ENCODE measurements at regions not wholly inside any gene's neighbourhood (a gene's known extent, or its start where the extent isn't known, plus 50 kb on each side); places are given as distances from the start of the nearest gene placed in this dataset.

DNA sequence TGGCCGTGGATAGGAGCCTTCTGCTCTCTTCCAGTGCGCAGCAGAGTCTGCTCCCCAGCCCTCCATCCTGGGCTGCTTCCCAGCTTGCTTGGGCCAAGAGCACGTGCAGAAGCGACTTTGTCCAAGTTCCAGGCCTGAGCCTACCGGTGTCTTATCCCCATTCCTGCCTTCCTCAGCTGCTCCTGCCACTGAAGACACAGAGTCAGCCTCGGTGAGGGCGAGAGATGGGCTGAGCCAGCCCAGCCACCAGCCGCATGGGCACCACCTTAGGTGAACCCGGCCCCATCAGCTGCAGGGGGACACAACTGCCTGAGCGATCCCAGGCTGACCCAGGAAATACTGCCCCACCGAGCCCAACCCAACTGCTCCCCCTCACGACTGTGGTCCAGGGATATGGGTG, 847.8 kb downstream of the TBC1D22A start:
- TF ChIP-seq, protein P1, sequence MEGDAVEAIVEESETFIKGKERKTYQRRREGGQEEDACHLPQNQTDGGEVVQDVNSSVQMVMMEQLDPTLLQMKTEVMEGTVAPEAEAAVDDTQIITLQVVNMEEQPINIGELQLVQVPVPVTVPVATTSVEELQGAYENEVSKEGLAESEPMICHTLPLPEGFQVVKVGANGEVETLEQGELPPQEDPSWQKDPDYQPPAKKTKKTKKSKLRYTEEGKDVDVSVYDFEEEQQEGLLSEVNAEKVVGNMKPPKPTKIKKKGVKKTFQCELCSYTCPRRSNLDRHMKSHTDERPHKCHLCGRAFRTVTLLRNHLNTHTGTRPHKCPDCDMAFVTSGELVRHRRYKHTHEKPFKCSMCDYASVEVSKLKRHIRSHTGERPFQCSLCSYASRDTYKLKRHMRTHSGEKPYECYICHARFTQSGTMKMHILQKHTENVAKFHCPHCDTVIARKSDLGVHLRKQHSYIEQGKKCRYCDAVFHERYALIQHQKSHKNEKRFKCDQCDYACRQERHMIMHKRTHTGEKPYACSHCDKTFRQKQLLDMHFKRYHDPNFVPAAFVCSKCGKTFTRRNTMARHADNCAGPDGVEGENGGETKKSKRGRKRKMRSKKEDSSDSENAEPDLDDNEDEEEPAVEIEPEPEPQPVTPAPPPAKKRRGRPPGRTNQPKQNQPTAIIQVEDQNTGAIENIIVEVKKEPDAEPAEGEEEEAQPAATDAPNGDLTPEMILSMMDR (IDR thresholded peaks at IDR 0.05; ENCODE audit: low read depth, low read length, poor library complexity, severe bottlenecking): no peak
- no peak for TF ChIP-seq EZH2phosphoT487 (IDR thresholded peaks at IDR 0.05; ENCODE audit: borderline replicate concordance, low read length)
